GM18909 (cell line): ENCODE measurements at regions not wholly inside any gene's neighbourhood (a gene's known extent, or its start where the extent isn't known, plus 50 kb on each side); places are given as distances from the start of the nearest gene placed in this dataset.

Experiments used
- ATAC-seq: cut with Tn5 transposase; IDR thresholded peaks from one replicate; pipeline ENCODE4 v1.9.1; 2021; ENCODE audit warnings: mild to moderate bottlenecking; ENCODE audit not compliant: unreplicated experiment, poor library complexity

- no peak for ATAC-seq
These were observed 141.6 kb upstream of the RPS23 start for GRCh38 chr5:82419559-82420332.

- ATAC-seq, result no peak
These were observed 140.4 kb upstream of the RPS23 start for GRCh38 chr5:82418608-82418950.

DNA sequence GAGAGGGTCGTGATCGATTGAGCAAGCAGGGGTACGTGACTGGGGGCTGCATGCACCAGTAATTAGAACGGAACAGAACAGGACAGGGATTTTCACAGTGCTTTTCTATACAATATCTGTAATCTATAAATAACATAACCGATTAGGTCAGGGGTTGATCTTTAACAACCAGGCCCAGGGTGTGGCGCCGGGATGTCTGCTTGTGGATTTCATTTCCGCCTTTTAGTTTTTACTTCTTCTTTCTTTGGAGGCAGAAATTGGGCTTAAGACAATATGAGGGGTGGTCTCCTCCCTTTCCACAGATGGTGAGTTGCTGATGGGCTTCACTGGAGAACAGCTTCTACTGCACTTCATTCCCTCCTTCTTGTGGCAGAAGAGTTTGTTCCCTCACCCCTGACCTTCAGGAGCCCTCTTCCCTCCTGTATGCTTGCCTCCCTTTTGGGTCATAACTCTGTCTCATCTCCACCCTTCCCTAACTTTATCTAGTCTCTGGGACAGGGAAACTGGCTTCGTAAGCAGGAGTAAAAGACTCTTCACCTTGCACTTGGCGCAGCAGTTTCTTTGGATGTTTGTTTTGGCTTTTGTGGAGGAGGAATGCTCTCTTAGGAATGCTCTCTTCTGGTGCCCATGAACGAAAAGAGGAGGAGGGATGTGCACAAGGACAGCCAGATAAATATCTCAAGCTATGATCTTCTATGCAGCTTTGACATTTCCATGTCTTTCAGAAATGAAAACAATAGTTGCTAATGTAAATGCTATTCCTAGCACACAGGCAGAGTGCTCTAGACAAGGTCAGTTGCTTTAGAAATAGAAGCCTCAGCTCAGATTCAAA, 139.8 kb upstream of the RPS23 start:
- ATAC-seq, result no peak

DNA sequence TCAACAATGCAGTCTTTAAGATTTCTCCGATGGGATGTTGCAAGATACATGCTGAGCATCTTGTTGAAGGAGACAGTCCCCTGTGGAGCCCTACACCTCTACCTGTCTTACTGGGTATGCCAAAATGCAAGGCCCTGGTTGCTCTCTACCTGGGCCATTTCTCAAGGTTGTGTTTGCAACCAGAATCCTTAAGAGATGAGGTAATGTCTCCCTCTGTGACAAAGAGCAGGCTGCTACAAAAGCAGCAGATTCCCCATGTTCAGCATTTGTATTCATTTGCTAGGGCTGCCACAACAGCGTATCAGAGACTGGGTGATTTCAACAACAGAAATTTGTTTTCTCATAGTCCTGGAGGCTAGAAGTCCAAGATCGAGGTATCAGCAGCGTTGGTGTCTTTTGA, 138.4 kb upstream of the RPS23 start:
- ATAC-seq, result no peak

- no peak for ATAC-seq
These were observed 135.9 kb upstream of the RPS23 start for GRCh38 chr5:82414041-82414388.

DNA sequence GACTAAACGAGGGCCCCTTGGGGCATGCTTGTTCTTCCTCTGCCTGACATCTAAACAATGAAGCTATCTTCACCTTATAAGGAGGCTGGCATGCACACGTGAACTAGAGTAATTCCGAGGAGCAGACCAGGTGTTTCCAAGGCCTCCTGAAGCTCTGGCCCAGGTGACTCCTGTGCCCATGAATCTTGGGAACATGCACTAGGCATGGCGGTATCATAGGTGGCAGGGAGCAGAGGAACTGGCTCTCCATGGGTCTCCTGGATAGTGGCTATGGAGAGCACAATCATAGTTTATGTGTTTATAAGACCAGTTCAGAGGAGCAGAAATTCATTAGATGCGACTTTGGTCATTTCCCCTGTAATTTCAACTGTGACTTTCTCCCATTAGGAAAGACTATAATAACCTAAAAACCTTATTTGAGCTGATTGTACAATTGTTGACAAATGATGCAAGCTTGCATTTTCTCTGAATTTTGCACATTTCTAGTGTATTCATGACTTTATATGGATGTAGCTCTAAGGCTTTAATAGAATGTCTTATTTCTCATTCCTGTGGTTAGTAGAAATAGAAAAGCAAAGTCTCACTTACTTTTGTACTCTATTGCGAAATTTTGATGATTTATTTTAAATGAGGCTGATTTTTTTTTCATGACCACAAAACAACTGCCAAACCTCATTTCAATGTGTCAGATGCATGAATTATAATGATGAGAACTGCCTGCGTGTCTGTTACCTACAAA, 135.3 kb upstream of the RPS23 start:
- ATAC-seq, result no peak

GRCh38 chr5:82408033-82408432, 129.9 kb upstream of the RPS23 start:
- no peak for ATAC-seq

DNA sequence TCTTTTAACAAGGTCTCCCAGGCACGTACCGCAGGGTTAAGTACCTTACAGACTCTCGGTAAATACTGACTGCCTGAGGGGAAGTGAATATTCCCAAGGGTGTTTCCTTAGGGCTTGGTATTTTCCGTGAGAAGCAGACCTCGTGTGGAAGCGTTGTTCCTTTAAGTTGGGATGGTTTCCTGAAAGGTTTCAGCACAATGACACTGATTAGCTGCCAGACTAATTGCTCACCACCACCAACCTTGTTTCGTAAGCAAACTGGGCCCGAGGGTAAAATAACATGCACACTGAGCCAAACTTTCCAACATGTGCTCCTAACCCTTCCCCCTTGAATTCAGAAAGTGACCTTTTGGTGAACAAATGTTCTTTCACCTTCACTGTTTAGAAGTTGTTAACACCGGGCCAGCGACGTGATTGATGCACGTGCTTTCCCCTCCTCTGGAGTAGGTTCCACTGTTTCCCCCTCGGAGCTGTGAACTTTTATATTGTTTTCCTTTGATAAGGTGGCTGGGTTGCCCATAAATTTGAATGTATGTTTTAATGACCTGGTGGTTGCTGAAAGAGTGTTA, 128.1 kb upstream of the RPS23 start:
- ATAC-seq, result no peak

GRCh38 chr5:82405618-82406204, 127.6 kb upstream of the RPS23 start:
- ATAC-seq, result no peak

- ATAC-seq, result no peak
These were observed 127.0 kb upstream of the RPS23 start for GRCh38 chr5:82405161-82405560.

DNA sequence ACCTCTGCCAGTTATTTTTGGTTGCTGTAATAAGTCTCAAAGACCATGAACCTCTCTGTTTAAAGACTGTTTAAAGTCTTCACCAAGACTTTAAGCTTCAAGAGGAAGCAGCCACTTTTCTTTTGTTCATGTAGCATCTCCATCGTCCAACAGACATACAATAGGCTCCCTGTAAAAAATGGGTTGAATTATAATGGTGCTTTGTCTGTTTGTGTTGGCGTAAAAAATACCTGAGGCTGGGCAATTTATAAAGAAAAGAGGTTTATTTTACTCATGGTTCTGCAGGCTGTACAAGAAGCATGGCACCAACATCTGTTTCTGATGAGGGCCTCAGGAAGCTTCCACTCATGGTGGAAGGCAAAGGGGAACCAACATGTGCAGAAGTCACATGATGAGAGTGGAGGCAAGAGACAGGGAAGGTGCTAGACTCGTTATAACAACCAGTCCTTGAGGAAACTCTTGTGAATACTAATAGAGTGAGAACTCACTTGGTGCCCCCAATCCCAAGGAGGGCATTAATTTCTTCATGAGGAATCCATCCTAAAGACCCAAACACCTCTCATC, 126.3 kb upstream of the RPS23 start:
- ATAC-seq, result no peak

- no peak for ATAC-seq
These were observed 125.6 kb upstream of the RPS23 start for GRCh38 chr5:82403724-82404123.

DNA sequence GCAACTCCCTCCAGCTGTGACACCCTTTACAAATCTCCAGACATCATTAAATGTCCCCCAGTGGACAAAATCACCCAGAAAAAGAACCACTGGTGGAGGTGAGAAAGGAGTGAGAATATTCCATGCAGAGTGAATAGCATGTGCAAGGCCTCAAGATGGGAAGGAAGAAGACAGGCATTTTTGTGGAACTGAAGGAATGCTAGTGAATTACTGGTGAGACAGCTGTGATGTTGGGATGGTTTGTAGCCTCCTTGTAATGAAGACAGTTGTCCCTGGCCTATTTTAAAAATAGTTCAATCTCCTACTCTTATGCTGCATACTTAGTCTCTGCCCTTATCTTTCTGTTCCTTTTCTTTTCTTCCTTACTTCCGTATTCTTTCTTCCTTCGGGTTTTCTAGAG, 124.9 kb upstream of the RPS23 start:
- no peak for ATAC-seq

- ATAC-seq, result no peak
These were observed 121.0 kb upstream of the RPS23 start for GRCh38 chr5:82399111-82399510.

GRCh38 chr5:82397741-82398320, 119.7 kb upstream of the RPS23 start:
- no peak for ATAC-seq

GRCh38 chr5:82396871-82397514, 118.8 kb upstream of the RPS23 start:
- no peak for ATAC-seq

DNA sequence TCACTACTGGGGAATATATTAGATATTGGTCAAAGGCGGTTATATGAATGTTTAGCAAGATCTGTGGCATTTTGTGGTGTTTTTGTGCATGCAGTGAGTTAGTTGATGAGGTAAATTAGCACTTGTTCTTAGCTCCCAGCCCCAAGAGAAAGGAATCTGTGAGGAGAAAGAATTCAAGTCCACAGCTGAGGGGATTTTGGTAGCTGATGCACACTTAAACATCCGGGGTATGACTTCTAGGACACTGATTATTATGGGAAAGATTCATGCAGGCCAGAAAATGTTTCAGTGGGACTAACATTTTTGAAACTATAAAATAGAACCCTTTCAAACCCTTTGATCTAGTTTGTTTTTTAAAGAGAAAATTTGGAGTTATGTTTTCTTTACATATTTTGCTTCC, 118.2 kb upstream of the RPS23 start:
- no peak for ATAC-seq

DNA sequence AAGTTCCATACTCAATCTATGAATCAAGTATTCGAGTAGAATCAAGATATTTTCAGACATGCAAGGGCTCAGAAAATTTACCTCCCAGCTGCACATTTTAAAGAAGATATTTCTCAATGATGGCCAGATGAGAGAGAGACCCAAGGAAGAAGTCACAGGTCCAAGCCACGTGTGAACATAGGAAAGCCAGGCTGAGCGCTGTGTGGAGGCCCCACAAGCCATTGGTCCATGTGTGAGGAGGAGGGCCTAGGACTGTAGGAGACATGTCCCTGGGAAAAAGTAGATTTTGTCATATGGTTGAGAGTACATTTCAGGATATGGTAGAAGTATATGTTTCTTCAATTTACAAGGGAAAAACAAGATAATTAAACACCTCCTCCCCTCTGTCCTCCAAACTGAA, 115.8 kb upstream of the RPS23 start:
- ATAC-seq, result no peak

DNA sequence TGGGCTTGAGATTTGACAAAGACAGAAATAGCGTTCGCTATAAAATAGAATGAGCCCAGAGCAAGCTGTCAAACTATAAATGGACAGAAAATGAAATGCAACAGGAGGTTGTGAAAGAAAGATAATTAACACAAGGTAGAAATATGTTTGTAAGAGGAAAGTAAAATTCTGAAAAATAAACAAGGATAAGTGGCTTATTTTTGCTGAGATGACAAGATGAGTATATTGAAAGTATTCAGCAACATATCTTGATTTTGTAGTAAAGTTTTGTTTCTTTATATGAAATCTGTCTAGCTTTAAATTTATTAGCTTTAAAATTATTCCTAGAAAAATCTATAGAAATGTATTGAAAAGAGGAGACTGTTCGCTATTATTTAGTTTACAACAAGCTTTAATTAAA, 111.9 kb upstream of the RPS23 start:
- no peak for ATAC-seq
